DOHH2 (cell line): ENCODE measurements at regions not wholly inside any gene's neighbourhood (a gene's known extent, or its start where the extent isn't known, plus 50 kb on each side); places are given as distances from the start of the nearest gene placed in this dataset.

ENCODE experiments used
- H3F3A ChIP-seq: fragments of 200-600 bp; sonication (generic), shearing (Covaris generic); 2 replicates; pipeline ENCODE4 v1.6.0; 2016; ENCODE audit warnings: antibody characterized with exemption, mild to moderate bottlenecking; ENCODE audit not compliant: control insufficient read depth, insufficient read depth
- H3K27ac ChIP-seq: fragments of 200-600 bp; sonication (generic); 2 replicates; pipeline ENCODE4 v1.5.1; 2014; ENCODE audit warnings: low read depth, mild to moderate bottlenecking, low read length, moderate library complexity
- H3K27me3 ChIP-seq: fragments of 200-600 bp; sonication (generic); 2 replicates; pipeline ENCODE4 v1.6.1; 2014; ENCODE audit warnings: mild to moderate bottlenecking, low read length, mixed read lengths; ENCODE audit not compliant: control insufficient read depth
- H3K36me3 ChIP-seq: fragments of 200-600 bp; sonication (generic); 2 replicates; pipeline ENCODE4 v1.6.1; 2014; ENCODE audit warnings: mild to moderate bottlenecking, low read length, moderate library complexity, mixed read lengths; ENCODE audit not compliant: control insufficient read depth
- H3K4me1 ChIP-seq: fragments of 200-600 bp; sonication (generic); 2 replicates; pipeline ENCODE4 v1.6.1; 2014; ENCODE audit warnings: mild to moderate bottlenecking, low read length, mixed read lengths; ENCODE audit not compliant: control insufficient read depth
- H3K4me2 ChIP-seq: fragments of 200-600 bp; sonication (generic); 2 replicates; pipeline ENCODE4 v1.6.0; 2014; ENCODE audit warnings: mild to moderate bottlenecking, low read length, moderate library complexity
- H3K4me3 ChIP-seq: fragments of 200-600 bp; sonication (generic); 2 replicates; pipeline ENCODE4 v1.5.1; 2014; ENCODE audit warnings: mild to moderate bottlenecking, low read length, mixed read lengths
- H3K79me2 ChIP-seq: fragments of 200-600 bp; sonication (generic); 2 replicates; pipeline ENCODE4 v1.6.1; 2014; ENCODE audit warnings: mild to moderate bottlenecking, low read length, mixed read lengths; ENCODE audit not compliant: control insufficient read depth
- H3K9me2 ChIP-seq: fragments of 200-600 bp; sonication (generic); replicated peaks from 2 replicates; pipeline ENCODE4 v1.6.1; 2014; ENCODE audit warnings: mild to moderate bottlenecking, low read length, mixed read lengths; ENCODE audit not compliant: control insufficient read depth
- H3K9me3 ChIP-seq: fragments of 200-600 bp; sonication (generic); 2 replicates; pipeline ENCODE4 v1.6.1; 2014; ENCODE audit warnings: antibody characterized with exemption, low read length, mixed read lengths; ENCODE audit not compliant: control insufficient read depth, insufficient read depth
- H4K20me1 ChIP-seq: fragments of 200-600 bp; sonication (generic); 2 replicates; pipeline ENCODE4 v1.6.0; 2014; ENCODE audit warnings: low read depth, mild to moderate bottlenecking, antibody characterized with exemption, low read length, moderate library complexity; ENCODE audit not compliant: control insufficient read depth, insufficient read depth
- EZH2phosphoT487 ChIP-seq: fragments of 200-600 bp; sonication (generic); IDR thresholded peaks from 2 replicates; pipeline ENCODE4 v1.6.1; 2017; ENCODE audit warnings: borderline replicate concordance, mild to moderate bottlenecking, antibody characterized with exemption, low read length, moderate library complexity, mixed read lengths
- TF ChIP-seq, protein P1 (sequence below): fragments of 200-600 bp; sonication (generic); IDR thresholded peaks from one replicate; pipeline ENCODE4 v1.5.1; 2014; ENCODE audit warnings: antibody characterized with exemption, mild to moderate bottlenecking, low read depth, low read length; ENCODE audit not compliant: poor library complexity, severe bottlenecking

DNA sequence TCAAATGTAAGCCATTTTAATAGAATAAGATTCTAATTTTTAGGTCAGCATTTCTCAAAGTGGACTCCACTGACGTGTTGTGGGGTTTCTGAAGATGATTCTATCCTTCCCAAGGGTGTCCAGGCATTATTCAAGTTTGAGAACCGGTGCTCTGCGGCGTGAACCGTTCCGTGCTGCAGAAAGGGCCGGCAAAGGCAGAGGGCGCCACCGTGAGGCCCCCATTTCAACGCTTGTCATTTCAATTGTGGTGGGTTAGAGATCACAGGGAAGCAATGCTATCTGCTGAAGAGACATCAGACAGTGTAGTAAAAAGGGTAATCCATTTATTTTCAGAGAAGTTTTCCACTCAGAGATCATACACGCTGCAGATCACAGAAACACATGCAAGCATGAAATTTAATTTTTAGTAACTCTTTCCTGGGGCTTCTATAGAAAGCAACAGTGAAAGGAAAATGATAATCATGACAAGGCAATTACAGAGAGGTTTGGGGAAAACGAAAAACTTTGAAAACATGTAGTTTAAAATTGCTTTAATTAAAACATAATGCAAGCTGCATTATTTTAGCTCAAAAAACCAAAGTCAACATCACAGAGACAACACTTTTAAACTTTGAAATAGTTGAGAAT, 201.7 kb downstream of the EXOC5 start:
- Histone ChIP-seq H3K9me3 (no peaks in the 10 kb centered on the region), H3K79me2 (no peaks in the 10 kb centered on the region), H3K4me2 (no peak overlapping the region), H3K27ac (no peak overlapping the region), H3K36me3 (no peaks in the 10 kb centered on the region), H3K4me3 (no peak overlapping the region), H3K9me2 (no peaks in the 10 kb centered on the region), H4K20me1 (no peaks in the 10 kb centered on the region), H3F3A (no peaks in the 10 kb centered on the region), H3K4me1 (no peaks in the 10 kb centered on the region), H3K27me3 (peaks cover 13% of the 10 kb centered on the region)
- TF ChIP-seq, protein P1, sequence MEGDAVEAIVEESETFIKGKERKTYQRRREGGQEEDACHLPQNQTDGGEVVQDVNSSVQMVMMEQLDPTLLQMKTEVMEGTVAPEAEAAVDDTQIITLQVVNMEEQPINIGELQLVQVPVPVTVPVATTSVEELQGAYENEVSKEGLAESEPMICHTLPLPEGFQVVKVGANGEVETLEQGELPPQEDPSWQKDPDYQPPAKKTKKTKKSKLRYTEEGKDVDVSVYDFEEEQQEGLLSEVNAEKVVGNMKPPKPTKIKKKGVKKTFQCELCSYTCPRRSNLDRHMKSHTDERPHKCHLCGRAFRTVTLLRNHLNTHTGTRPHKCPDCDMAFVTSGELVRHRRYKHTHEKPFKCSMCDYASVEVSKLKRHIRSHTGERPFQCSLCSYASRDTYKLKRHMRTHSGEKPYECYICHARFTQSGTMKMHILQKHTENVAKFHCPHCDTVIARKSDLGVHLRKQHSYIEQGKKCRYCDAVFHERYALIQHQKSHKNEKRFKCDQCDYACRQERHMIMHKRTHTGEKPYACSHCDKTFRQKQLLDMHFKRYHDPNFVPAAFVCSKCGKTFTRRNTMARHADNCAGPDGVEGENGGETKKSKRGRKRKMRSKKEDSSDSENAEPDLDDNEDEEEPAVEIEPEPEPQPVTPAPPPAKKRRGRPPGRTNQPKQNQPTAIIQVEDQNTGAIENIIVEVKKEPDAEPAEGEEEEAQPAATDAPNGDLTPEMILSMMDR = peak; percentile 78
- TF ChIP-seq EZH2phosphoT487 = no peak

DNA sequence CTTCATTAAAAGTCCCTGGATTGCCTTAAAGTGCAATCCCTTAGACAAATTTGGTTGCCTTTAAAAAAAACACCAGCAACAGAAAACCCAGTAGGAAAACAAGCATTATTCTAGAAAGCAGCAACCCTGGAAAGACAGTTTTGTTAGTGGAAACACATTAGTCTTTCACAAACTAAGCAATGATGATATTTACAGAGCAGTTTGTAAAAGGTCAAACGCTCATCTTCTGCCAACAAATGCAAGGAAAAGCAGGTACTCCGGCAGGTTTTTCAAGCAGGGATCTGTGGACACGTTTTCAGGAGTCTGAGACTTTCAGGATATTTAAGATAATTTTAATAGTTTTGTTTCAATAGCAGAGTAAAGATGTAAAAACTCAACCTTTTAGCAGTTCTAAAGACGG, 202.2 kb downstream of the EXOC5 start:
- Histone ChIP-seq H3F3A (no peaks in the 10 kb centered on the region), H3K4me2 (no peak overlapping the region), H3K9me3 (no peaks in the 10 kb centered on the region), H3K36me3 (no peaks in the 10 kb centered on the region), H3K79me2 (no peaks in the 10 kb centered on the region), H3K9me2 (no peaks in the 10 kb centered on the region), H3K27ac (no peak overlapping the region), H3K4me3 (no peak overlapping the region), H3K27me3 (peaks cover 13% of the 10 kb centered on the region), H3K4me1 (no peaks in the 10 kb centered on the region), H4K20me1 (no peaks in the 10 kb centered on the region)
- no peak for TF ChIP-seq EZH2phosphoT487
- TF ChIP-seq, protein P1 = no peak

DNA sequence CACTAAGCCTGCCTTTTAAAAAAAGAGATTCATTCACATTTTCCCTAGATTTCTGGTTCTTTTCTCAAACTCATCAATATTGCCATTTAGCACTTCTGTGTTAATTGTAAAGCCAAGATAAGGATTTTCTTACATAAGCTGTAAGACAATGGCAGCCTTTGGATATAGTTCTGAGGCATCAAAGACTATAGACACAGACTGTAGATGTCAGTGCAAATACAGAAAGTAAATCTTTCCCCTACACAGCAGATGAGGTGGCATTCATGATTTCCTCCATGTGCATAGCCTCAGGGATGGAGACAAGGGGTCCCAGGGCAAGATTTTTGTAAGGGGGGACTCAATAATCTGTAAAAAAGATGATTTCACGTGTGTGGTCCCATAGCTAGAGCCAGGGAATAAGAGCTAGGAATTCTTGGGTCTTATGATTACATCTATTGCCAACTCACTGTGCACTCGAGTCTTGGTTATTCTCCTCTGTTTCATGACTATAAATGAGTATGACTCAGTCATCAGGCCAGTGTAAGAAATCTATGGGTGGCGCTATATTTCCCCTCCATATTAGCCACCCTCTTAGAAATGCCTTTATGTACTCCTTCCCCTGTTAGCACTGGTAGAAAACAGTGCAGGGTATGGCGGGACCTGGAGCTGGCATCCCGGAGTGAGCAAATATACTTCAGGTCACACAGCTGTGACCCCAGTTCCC, 207.5 kb downstream of the EXOC5 start:
- no peaks in the 10 kb centered on the region for H3K79me2 ChIP-seq
- H3K27ac ChIP-seq = no peak overlapping the region
- H3K27me3 ChIP-seq = peaks cover under 1% of the 10 kb centered on the region; the same call in 1 of the 2 replicates
- H3K9me3 ChIP-seq = no peaks in the 10 kb centered on the region
- H3K4me2 ChIP-seq = no peak overlapping the region
- no peaks in the 10 kb centered on the region for H3K9me2 ChIP-seq
- no peaks in the 10 kb centered on the region for H3K36me3 ChIP-seq
- no peak for TF ChIP-seq EZH2phosphoT487
- TF ChIP-seq, protein P1 = no peak
- H3K4me3 ChIP-seq = no peak overlapping the region
- no peaks in the 10 kb centered on the region for H3F3A ChIP-seq
- H4K20me1 ChIP-seq = no peaks in the 10 kb centered on the region
- no peaks in the 10 kb centered on the region for H3K4me1 ChIP-seq
